ENCODE measurements at regions not wholly inside any gene's neighbourhood (a gene's known extent, or its start where the extent isn't known, plus 50 kb on each side); places are given as distances from the start of the nearest gene placed in this dataset.

- no peak for DNase-seq (ENCODE audit: low read depth, low spot score)
- CTCF ChIA-PET, result no interaction called here
- intact Hi-C loops (cut with micrococcal nuclease; ENCODE audit: unreplicated experiment) (no loop called here), in situ Hi-C loops (cut with HindIII; ENCODE audit: low pct_unique_long_range_greater_than_20kb, low sequenced_read_pairs) (no loop called here)
- Histone ChIP-seq H3K4me1 (ENCODE audit: control insufficient read depth, insufficient read depth, low read length) (no peaks in the 10 kb centered on the region), H3K36me3 (ENCODE audit: control insufficient read depth, insufficient read depth, low read length) (no peaks in the 10 kb centered on the region), H3K27ac (ENCODE audit: low read length) (no peak overlapping the region), H3K9me3 (ENCODE audit: control insufficient read depth, insufficient read depth, low read depth, low read length) (no peaks in the 10 kb centered on the region), H3K4me3 (ENCODE audit: low read depth in 2 of 2, low read length in 2 of 2) (no peak overlapping the region), H3K27me3 (ENCODE audit: control insufficient read depth, insufficient read depth, low read length) (no peaks in the 10 kb centered on the region)
- POLR2A ChIA-PET, result no interaction called here
- BruUV-seq (replicated peaks), result no TSS peak
- ATAC-seq, result no peak
- TF ChIP-seq CTCF (IDR thresholded peaks at IDR 0.05), result no peak
- no peak for TF ChIP-seq REST (IDR thresholded peaks at IDR 0.05; ENCODE audit: insufficient read depth in 1 of 2, low read depth in 2 of 2, low read length in 1 of 2)
- no peak for TF ChIP-seq POLR2AphosphoS5 (IDR thresholded peaks at IDR 0.05; ENCODE audit: low read depth, low read length)
- TF ChIP-seq SIN3A (IDR thresholded peaks at IDR 0.05; ENCODE audit: borderline replicate concordance, insufficient read depth, low read depth, low read length), result no peak
- no peak for TF ChIP-seq TCF7L2 (IDR thresholded peaks at IDR 0.05; ENCODE audit: low read depth, low read length)
These were observed 756.1 kb upstream of the KLHL29 start for GRCh38 chr2:22628906-22629305.

GRCh38 chr2:22634167-22634566 lies 750.8 kb upstream of the KLHL29 start:
- no peak for DNase-seq (ENCODE audit: low read depth, low spot score)
- in situ Hi-C loops (cut with HindIII; ENCODE audit: low pct_unique_long_range_greater_than_20kb, low sequenced_read_pairs) (no loop called here), intact Hi-C loops (cut with micrococcal nuclease; ENCODE audit: unreplicated experiment) (no loop called here)
- H3K4me3 ChIP-seq (ENCODE audit: low read depth in 2 of 2, low read length in 2 of 2), result no peak overlapping the region
- ChIA-PET POLR2A (no interaction called here), CTCF (no interaction called here)
- no peaks in the 10 kb centered on the region for H3K36me3 ChIP-seq (ENCODE audit: control insufficient read depth, insufficient read depth, low read length)
- no peak overlapping the region for H3K27ac ChIP-seq (ENCODE audit: low read length)
- H3K4me1 ChIP-seq (ENCODE audit: control insufficient read depth, insufficient read depth, low read length), result no peaks in the 10 kb centered on the region
- H3K9me3 ChIP-seq (ENCODE audit: control insufficient read depth, insufficient read depth, low read depth, low read length), result no peaks in the 10 kb centered on the region
- no TSS peak for BruUV-seq (replicated peaks)
- no peaks in the 10 kb centered on the region for H3K27me3 ChIP-seq (ENCODE audit: control insufficient read depth, insufficient read depth, low read length)
- TF ChIP-seq TCF7L2 (IDR thresholded peaks at IDR 0.05; ENCODE audit: low read depth, low read length) (no peak), REST (IDR thresholded peaks at IDR 0.05; ENCODE audit: insufficient read depth in 1 of 2, low read depth in 2 of 2, low read length in 1 of 2) (no peak), POLR2AphosphoS5 (IDR thresholded peaks at IDR 0.05; ENCODE audit: low read depth, low read length) (no peak), CTCF (IDR thresholded peaks at IDR 0.05) (no peak), SIN3A (IDR thresholded peaks at IDR 0.05; ENCODE audit: borderline replicate concordance, insufficient read depth, low read depth, low read length) (no peak)
- no peak for ATAC-seq

Data from Panc1 (cell line).